HCT116 (cell line): ENCODE measurements at regions not wholly inside any gene's neighbourhood (a gene's known extent, or its start where the extent isn't known, plus 50 kb on each side); places are given as distances from the start of the nearest gene placed in this dataset.

Experiments used
- ATAC-seq: fragments of 200-7000 bp; cut with Tn5 transposase; 2 replicates; pipeline ENCODE4 v1.9.1; 2020; ENCODE audit warnings: mild to moderate bottlenecking, moderate library complexity
- BruUV-seq: library from RNA; stranded (reverse); fragments of 400-500 nt; replicated peaks from 2 replicates; lab custom pipeline; 2021; lab: Mats Ljungman, UMichigan
- CTCF ChIA-PET: fragments of 300-600 bp; sonication (Branson Sonifier 250); formaldehyde crosslinking; loops from one replicate; lab custom pipeline; 2021; ENCODE audit warnings: antibody characterized with exemption; lab: Charles Lee
- POLR2A ChIA-PET: fragments of 300-600, 350-600 bp; sonication (Branson Sonifier 250); formaldehyde crosslinking; loops from one replicate; lab custom pipeline; 2021; ENCODE audit warnings: antibody characterized with exemption; lab: Charles Lee
- RAD21 ChIA-PET, 2 experiments: fragments of 300-600 bp; sonication (Branson Sonifier 250); formaldehyde crosslinking; loops; one replicate each; lab custom pipeline; 2023; ENCODE audit warnings: low total read pairs in 2 of 2; ENCODE audit not compliant: uncharacterized antibody in 2 of 2, unreplicated experiment in 2 of 2, low non-redundant PET in 1 of 2; lab: Charles Lee
- DNase-seq: peaks from one replicate; pipeline ENCODE4 v3.0.0-alpha.2; 2010; ENCODE audit warnings: low read depth, low spot score
- H2AFZ ChIP-seq: fragments of 200-600 bp; shearing (Covaris generic), sonication (generic); 2 replicates; pipeline ENCODE4 v1.6.1; 2017; ENCODE audit warnings: low read depth, mixed run types, mixed read lengths, antibody characterized with exemption, low read length; ENCODE audit not compliant: poor library complexity, severe bottlenecking
- H3K27ac ChIP-seq: 2 replicates; pipeline ENCODE4 v1.5.1; 2012; ENCODE audit warnings: low read depth, low read length
- H3K27me3 ChIP-seq: fragments of 200-600 bp; sonication (generic); 2 replicates; pipeline ENCODE4 v1.6.1; 2016; ENCODE audit warnings: mixed run types, low read length, mixed read lengths; ENCODE audit not compliant: insufficient read depth
- H3K36me3 ChIP-seq, 2 experiments: fragments of 200-500 bp in 1 of 2; fragments of 200-600 bp in 1 of 2; sonication (Bioruptor generic) in 1 of 2; sonication (generic) in 1 of 2; 2 replicates each; pipeline versions ENCODE4 v1.5.1 to v1.6.1; 2014 to 2016; ENCODE audit warnings: low read length in 2 of 2, inconsistent platforms in 1 of 2, mixed read lengths in 1 of 2, mixed run types in 1 of 2; ENCODE audit not compliant: insufficient read depth in 2 of 2, control insufficient read depth in 1 of 2
- H3K4me1 ChIP-seq, 2 experiments: fragments of 200-600 bp in 1 of 2; sonication (generic) in 1 of 2; 2 replicates each; pipeline versions ENCODE4 v1.5.1 to v1.6.1; 2012 to 2017; ENCODE audit warnings: low read length in 2 of 2, inconsistent platforms in 1 of 2, mild to moderate bottlenecking in 1 of 2, mixed read lengths in 1 of 2, mixed run types in 1 of 2, moderate library complexity in 1 of 2; ENCODE audit not compliant: insufficient read depth in 2 of 2, control insufficient read depth in 1 of 2
- H3K4me2 ChIP-seq: fragments of 200-600 bp; sonication (generic); 2 replicates; pipeline ENCODE4 v1.6.1; 2017; ENCODE audit warnings: mixed run types, low read length, mixed read lengths
- H3K4me3 ChIP-seq, 2 experiments: fragments of 200-600 bp in 1 of 2; sonication (generic) in 1 of 2; replicated peaks in 1 of 2; 2 replicates each; pipeline ENCODE4 v1.5.1; 2011 to 2016; ENCODE audit warnings: low read length in 2 of 2, control low read depth in 1 of 2, low read depth in 1 of 2, mild to moderate bottlenecking in 1 of 2, mixed read lengths in 1 of 2, mixed run types in 1 of 2
- H3K79me2 ChIP-seq: fragments of 200-600 bp; sonication (generic); 2 replicates; pipeline ENCODE4 v1.6.1; 2017; ENCODE audit warnings: mild to moderate bottlenecking, mixed run types, low read length, moderate library complexity, mixed read lengths; ENCODE audit not compliant: insufficient read depth
- H3K9ac ChIP-seq: fragments of 200-600 bp; sonication (generic); 2 replicates; pipeline ENCODE4 v1.6.1; 2016; ENCODE audit warnings: low read length, mixed read lengths
- H3K9me2 ChIP-seq: fragments of 200-600 bp; sonication (generic), shearing (Covaris generic); 2 replicates; pipeline ENCODE4 v1.6.1; 2017; ENCODE audit warnings: mixed run types, mild to moderate bottlenecking, moderate library complexity; ENCODE audit not compliant: insufficient read depth
- H3K9me3 ChIP-seq, 2 experiments: fragments of 200-500 bp in 1 of 2; fragments of 200-600 bp in 1 of 2; sonication (Bioruptor generic) in 1 of 2; sonication (generic) in 1 of 2; 2 replicates each; pipeline ENCODE4 v1.6.1; 2014 to 2017; ENCODE audit warnings: low read length in 2 of 2, mixed read lengths in 2 of 2, inconsistent platforms in 1 of 2, low read depth in 1 of 2, mild to moderate bottlenecking in 1 of 2, mixed run types in 1 of 2, moderate library complexity in 1 of 2; ENCODE audit not compliant: control insufficient read depth in 1 of 2, insufficient read depth in 1 of 2
- H4K20me1 ChIP-seq: fragments of 200-600 bp; sonication (generic), shearing (Covaris generic); 2 replicates; pipeline ENCODE4 v1.6.1; 2017; ENCODE audit warnings: mixed run types, mild to moderate bottlenecking, moderate library complexity; ENCODE audit not compliant: insufficient read depth
- CEBPB ChIP-seq: IDR thresholded peaks from 2 replicates; pipeline ENCODE4 v1.6.1; 2012; ENCODE audit warnings: low read depth
- EGR1 ChIP-seq: IDR thresholded peaks from 2 replicates; pipeline ENCODE4 v1.6.1; 2012; ENCODE audit warnings: low read depth
- EZH2 ChIP-seq: fragments of 200-600 bp; sonication (generic); IDR thresholded peaks from 2 replicates; pipeline ENCODE4 v1.6.1; 2017; ENCODE audit warnings: antibody characterized with exemption, mixed run types
- FOSL1 ChIP-seq: IDR thresholded peaks from 2 replicates; pipeline ENCODE4 v1.6.1; 2012; ENCODE audit warnings: low read depth
- POLR2AphosphoS5 ChIP-seq: IDR thresholded peaks from 2 replicates; pipeline ENCODE4 v1.6.1; 2011; ENCODE audit warnings: mild to moderate bottlenecking, low read depth, low read length, moderate library complexity
- RAD21 ChIP-seq: IDR thresholded peaks from 2 replicates; pipeline ENCODE4 v1.6.1; 2012; ENCODE audit warnings: low read depth, mild to moderate bottlenecking
- SIN3A ChIP-seq: IDR thresholded peaks from 2 replicates; pipeline ENCODE4 v1.6.1; 2012; ENCODE audit warnings: low read depth
- YY1 ChIP-seq: IDR thresholded peaks from 2 replicates; pipeline ENCODE4 v1.6.1; 2011; ENCODE audit warnings: low read length, low read depth, moderate library complexity, mild to moderate bottlenecking; ENCODE audit not compliant: insufficient replicate concordance; ENCODE audit errors: extremely low read depth
- ZFX ChIP-seq: fragments of 450-650 bp; IDR thresholded peaks from 2 replicates; pipeline ENCODE4 v1.6.1; 2017
- ZNF274 ChIP-seq: fragments of 200-500 bp; sonication (Bioruptor generic); IDR thresholded peaks from 2 replicates; pipeline ENCODE4 v1.6.1; 2014; ENCODE audit warnings: mild to moderate bottlenecking, low read depth, low read length, inconsistent platforms
- intact Hi-C: fragments of 100-400 bp; cut with micrococcal nuclease; formaldehyde crosslinking; loops from 2 replicates; pipeline ENCODE4 v1.10.0; 2022
- TF ChIP-seq, protein P1 (sequence below): IDR thresholded peaks from 2 replicates; pipeline ENCODE4 v1.6.1; 2012
- TF ChIP-seq, protein P2 (sequence below): IDR thresholded peaks from 2 replicates; pipeline ENCODE4 v1.6.1; 2011; ENCODE audit warnings: mild to moderate bottlenecking, low read length, moderate library complexity; ENCODE audit not compliant: insufficient replicate concordance; ENCODE audit errors: extremely low read depth

DNA sequence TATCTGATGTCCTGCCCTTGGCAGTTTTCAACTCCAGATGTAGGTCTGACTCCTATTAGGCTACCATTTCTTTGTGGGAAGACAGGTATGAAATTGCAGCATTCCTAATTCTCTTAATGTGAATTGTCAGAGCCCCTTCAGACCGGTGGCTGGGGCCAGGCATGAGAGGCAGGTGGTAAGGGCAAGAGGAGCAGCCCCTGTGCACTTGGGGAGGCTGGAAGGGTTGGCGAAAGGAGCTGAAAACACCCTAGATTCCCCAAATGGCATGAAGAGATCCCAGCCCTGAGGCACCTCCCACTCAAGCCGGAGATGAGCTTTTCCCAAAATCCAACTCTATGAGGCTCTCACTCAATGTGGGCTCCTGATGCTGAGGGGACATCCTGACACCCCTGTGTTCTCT lies 453.2 kb downstream of the NR2F2 start (continued):
- TF ChIP-seq EGR1: no peak
- TF ChIP-seq YY1: no peak

DNA sequence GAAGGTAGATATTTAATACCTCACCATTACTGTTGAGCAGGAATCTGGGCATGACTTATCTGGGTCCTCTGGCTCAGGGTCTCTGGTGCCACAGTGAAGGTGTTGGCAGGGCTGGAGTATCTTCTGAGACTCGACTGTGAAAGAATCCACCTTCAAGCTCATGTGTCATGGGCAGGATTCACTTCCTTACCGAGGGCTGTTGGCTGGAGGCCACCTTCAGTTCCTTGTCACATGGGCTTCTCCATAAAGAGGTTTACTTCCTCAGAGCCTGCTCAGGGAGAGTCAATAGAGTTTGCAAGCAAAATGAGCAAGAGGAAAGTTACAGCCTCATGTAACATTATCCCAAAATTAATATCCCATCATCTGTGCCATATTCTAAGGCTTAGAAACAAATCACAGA lies 459.5 kb downstream of the NR2F2 start:
- no peak overlapping the region for H3K4me2 ChIP-seq
- intact Hi-C loops: no loop called here
- CTCF ChIA-PET: no interaction called here
- no peak overlapping the region for H3K27ac ChIP-seq
- H3K4me1 ChIP-seq: no peaks in the 10 kb centered on the region
- POLR2A ChIA-PET: no interaction called here
- H3K4me3 ChIP-seq: no peak overlapping the region
- no peak overlapping the region for H3K9ac ChIP-seq
- no peak overlapping the region for H2AFZ ChIP-seq
- RAD21 ChIA-PET: no interaction called here
- no peaks in the 10 kb centered on the region for H3K9me3 ChIP-seq
- no peaks in the 10 kb centered on the region for H3K79me2 ChIP-seq
- no peak for TF ChIP-seq RAD21
- no peak for TF ChIP-seq YY1
- TF ChIP-seq, protein P1, sequence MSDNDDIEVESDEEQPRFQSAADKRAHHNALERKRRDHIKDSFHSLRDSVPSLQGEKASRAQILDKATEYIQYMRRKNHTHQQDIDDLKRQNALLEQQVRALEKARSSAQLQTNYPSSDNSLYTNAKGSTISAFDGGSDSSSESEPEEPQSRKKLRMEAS: no peak
- TF ChIP-seq EZH2: no peak
- no peak for TF ChIP-seq ZFX
- TF ChIP-seq ZNF274: no peak
- TF ChIP-seq, all 23 proteins: peak for 0
- H3K36me3 ChIP-seq: no peaks in the 10 kb centered on the region
- DNase-seq (no peak), ATAC-seq (no peak)
- no TSS peak for BruUV-seq
- no peaks in the 10 kb centered on the region for H4K20me1 ChIP-seq
- no peaks in the 10 kb centered on the region for H3K27me3 ChIP-seq
- H3K9me2 ChIP-seq: no peaks in the 10 kb centered on the region

DNA sequence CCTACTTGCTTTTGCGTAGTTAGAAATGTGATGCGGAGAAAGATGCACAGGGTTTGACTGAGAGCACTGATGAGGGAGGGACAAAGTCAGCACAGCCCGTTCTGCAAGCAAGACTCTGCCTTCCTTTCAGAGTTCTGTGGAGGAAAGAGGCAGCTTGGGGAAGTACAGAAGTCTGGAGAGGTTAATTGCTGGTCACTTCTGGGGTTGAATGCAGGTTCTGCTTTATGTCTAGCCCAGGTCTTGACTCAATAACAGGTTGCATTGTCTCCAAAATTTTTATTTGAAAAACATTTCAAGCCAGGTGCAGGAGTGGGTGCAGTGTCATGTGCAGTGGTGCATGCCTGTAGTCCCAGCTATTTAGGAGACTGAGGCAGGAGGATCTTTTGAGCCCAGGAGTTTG lies 461.7 kb downstream of the NR2F2 start:
- DNase-seq: no peak

More for the DNA sequence above, 461.7 kb downstream of the NR2F2 start:
- no peaks in the 10 kb centered on the region for H3K79me2 ChIP-seq
- no peak overlapping the region for H3K9ac ChIP-seq
- H3K4me2 ChIP-seq: no peak overlapping the region
- no peaks in the 10 kb centered on the region for H3K4me1 ChIP-seq
- ChIA-PET POLR2A (no interaction called here), RAD21 (no interaction called here), CTCF (no interaction called here)
- no peak for ATAC-seq
- intact Hi-C loops: no loop called here
- H3K9me3 ChIP-seq: no peaks in the 10 kb centered on the region
- H3K9me2 ChIP-seq: no peaks in the 10 kb centered on the region
- H3K27me3 ChIP-seq: no peaks in the 10 kb centered on the region
- BruUV-seq: no TSS peak
- no peaks in the 10 kb centered on the region for H3K36me3 ChIP-seq
- no peak overlapping the region for H3K27ac ChIP-seq
- no peak overlapping the region for H3K4me3 ChIP-seq
- no peak for TF ChIP-seq ZNF274
- no peak for TF ChIP-seq SIN3A
- TF ChIP-seq, protein P2, sequence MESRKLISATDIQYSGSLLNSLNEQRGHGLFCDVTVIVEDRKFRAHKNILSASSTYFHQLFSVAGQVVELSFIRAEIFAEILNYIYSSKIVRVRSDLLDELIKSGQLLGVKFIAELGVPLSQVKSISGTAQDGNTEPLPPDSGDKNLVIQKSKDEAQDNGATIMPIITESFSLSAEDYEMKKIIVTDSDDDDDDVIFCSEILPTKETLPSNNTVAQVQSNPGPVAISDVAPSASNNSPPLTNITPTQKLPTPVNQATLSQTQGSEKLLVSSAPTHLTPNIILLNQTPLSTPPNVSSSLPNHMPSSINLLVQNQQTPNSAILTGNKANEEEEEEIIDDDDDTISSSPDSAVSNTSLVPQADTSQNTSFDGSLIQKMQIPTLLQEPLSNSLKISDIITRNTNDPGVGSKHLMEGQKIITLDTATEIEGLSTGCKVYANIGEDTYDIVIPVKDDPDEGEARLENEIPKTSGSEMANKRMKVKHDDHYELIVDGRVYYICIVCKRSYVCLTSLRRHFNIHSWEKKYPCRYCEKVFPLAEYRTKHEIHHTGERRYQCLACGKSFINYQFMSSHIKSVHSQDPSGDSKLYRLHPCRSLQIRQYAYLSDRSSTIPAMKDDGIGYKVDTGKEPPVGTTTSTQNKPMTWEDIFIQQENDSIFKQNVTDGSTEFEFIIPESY: no peak
- TF ChIP-seq ZFX: no peak
- TF ChIP-seq RAD21: no peak
- no peak for TF ChIP-seq FOSL1
- TF ChIP-seq CEBPB: no peak
- no peak for TF ChIP-seq POLR2AphosphoS5
- no peaks in the 10 kb centered on the region for H4K20me1 ChIP-seq
- no peak overlapping the region for H2AFZ ChIP-seq
